GM19463 (cell line): ENCODE measurements at regions not wholly inside any gene's neighbourhood (a gene's known extent, or its start where the extent isn't known, plus 50 kb on each side); places are given as distances from the start of the nearest gene placed in this dataset.
A peak's percentile ranks its signal among the peaks of the same experiment; 100 is the strongest.
"Not testable (repeated sequence)": the region's sequence is repeated elsewhere in the genome, so short reads cannot be mapped to it uniquely, and the experiment has no call there.

Experiments used
- ATAC-seq: cut with Tn5 transposase; IDR thresholded peaks from one replicate; pipeline ENCODE4 v1.9.1; 2021; ENCODE audit warnings: mild to moderate bottlenecking, moderate library complexity; ENCODE audit not compliant: unreplicated experiment

- no peak for ATAC-seq
These were observed 127.5 kb upstream of the CHODL start for GRCh38 chr21:18117176-18117575.

- ATAC-seq, result no peak
These were observed 129.8 kb upstream of the CHODL start for GRCh38 chr21:18114810-18115209.

- ATAC-seq, result no peak
These were observed 139.8 kb upstream of the CHODL start for GRCh38 chr21:18104802-18105201.

GRCh38 chr21:18096413-18096812, 148.2 kb upstream of the CHODL start:
- ATAC-seq, result not testable (repeated sequence)

GRCh38 chr21:18089786-18090185, 154.8 kb upstream of the CHODL start:
- ATAC-seq, result no peak

GRCh38 chr21:18070392-18070791, 174.2 kb upstream of the CHODL start:
- no peak for ATAC-seq

- ATAC-seq, result no peak
These were observed 174.8 kb upstream of the CHODL start for GRCh38 chr21:18069875-18070274.

- ATAC-seq, result no peak
These were observed 184.2 kb upstream of the CHODL start for GRCh38 chr21:18060402-18060801.

- ATAC-seq, result no peak
These were observed 185.8 kb upstream of the CHODL start for GRCh38 chr21:18058731-18059398.

GRCh38 chr21:18053151-18053550, 191.5 kb upstream of the CHODL start:
- ATAC-seq, result no peak

- ATAC-seq, result no peak
These were observed 195.2 kb upstream of the CHODL start for GRCh38 chr21:18049461-18049860.

- peak; percentile 61 for ATAC-seq
These were observed 203.6 kb upstream of the CHODL start for GRCh38 chr21:18041012-18041411.

- ATAC-seq, result peak; percentile 90
These were observed 211.1 kb upstream of the C21orf91 start for GRCh38 chr21:18030248-18030647.

GRCh38 chr21:18026359-18026758, 207.2 kb upstream of the C21orf91 start:
- no peak for ATAC-seq

GRCh38 chr21:18023711-18024110, 204.6 kb upstream of the C21orf91 start:
- no peak for ATAC-seq

- ATAC-seq, result no peak
These were observed 204.0 kb upstream of the C21orf91 start for GRCh38 chr21:18023157-18023556.

- ATAC-seq, result no peak
These were observed 188.0 kb upstream of the C21orf91 start for GRCh38 chr21:18007121-18007520.

- ATAC-seq, result no peak
These were observed 187.5 kb upstream of the C21orf91 start for GRCh38 chr21:18006691-18007090.

GRCh38 chr21:18002393-18002792, 183.2 kb upstream of the C21orf91 start:
- ATAC-seq, result no peak

- ATAC-seq, result no peak
These were observed 182.0 kb upstream of the C21orf91 start for GRCh38 chr21:18000981-18001686.

- ATAC-seq, result not testable (repeated sequence)
These were observed 179.4 kb upstream of the C21orf91 start for GRCh38 chr21:17998599-17998998.

- ATAC-seq, result no peak
These were observed 170.6 kb upstream of the C21orf91 start for GRCh38 chr21:17989780-17990179.

GRCh38 chr21:17988102-17988437, 168.9 kb upstream of the C21orf91 start:
- no peak for ATAC-seq
